Nephron (organoid): ENCODE measurements at regions not wholly inside any gene's neighbourhood (a gene's known extent, or its start where the extent isn't known, plus 50 kb on each side); places are given as distances from the start of the nearest gene placed in this dataset.

Source experiments
- H3K27ac Mint-ChIP-seq, 3 experiments: 2 replicates each; pipeline ENCODE4 v1.8.0; 2020; ENCODE audit warnings: mixed read lengths in 3 of 3, mild to moderate bottlenecking in 2 of 3, moderate library complexity in 1 of 3
- H3K27me3 Mint-ChIP-seq: 2 replicates; pipeline ENCODE4 v1.8.0; 2021; ENCODE audit warnings: low read depth, mild to moderate bottlenecking, moderate library complexity, mixed read lengths
- H3K36me3 Mint-ChIP-seq: 2 replicates; pipeline ENCODE4 v1.8.0; 2020; ENCODE audit warnings: low read depth, mixed read lengths
- H3K4me1 Mint-ChIP-seq: 2 replicates; pipeline ENCODE4 v1.8.0; 2020; ENCODE audit warnings: mixed read lengths
- H3K4me3 Mint-ChIP-seq, 3 experiments: 2 replicates each; pipeline ENCODE4 v1.8.0; 2020; ENCODE audit warnings: mild to moderate bottlenecking in 3 of 3, mixed read lengths in 3 of 3, moderate library complexity in 2 of 3
- H3K9me3 Mint-ChIP-seq: 2 replicates; pipeline ENCODE4 v1.8.0; 2020; ENCODE audit warnings: mixed read lengths
- TF ChIP-seq, protein P1 (sequence below), 3 experiments: fragments of 200-600 bp; sonication (generic); IDR thresholded peaks; one replicate each; pipeline ENCODE4 v1.5.0; 2021; ENCODE audit warnings: antibody characterized with exemption in 3 of 3; ENCODE audit not compliant: unreplicated experiment in 3 of 3

DNA sequence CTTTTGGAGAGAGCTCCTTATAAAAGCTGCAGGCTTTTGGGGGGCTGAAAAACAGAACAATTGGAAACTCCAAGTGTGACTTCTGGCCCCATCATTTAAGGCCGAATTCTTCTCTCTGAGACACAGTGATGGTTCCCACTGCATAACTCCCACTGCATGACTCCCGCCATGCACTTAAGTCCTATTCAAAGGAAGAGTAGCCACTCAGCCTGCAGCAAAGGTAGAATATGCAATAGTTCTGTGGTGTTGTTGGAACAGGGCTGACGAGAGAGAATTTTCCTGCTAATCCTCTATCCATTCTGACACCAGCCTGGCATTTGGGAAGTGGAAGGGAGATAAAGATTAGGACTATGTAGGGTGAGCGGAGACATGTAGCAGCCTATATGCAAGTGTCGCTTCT lies 185.6 kb upstream of the ZNF462 start:
- Mint-ChIP-seq H3K9me3 (peaks cover 3% of the 10 kb centered on the region), H3K4me3 (no peak overlapping the region), H3K4me1 (no peaks in the 10 kb centered on the region), H3K36me3 (no peaks in the 10 kb centered on the region), H3K27me3 (no peaks in the 10 kb centered on the region), H3K27ac (no peak overlapping the region)
- TF ChIP-seq, protein P1, sequence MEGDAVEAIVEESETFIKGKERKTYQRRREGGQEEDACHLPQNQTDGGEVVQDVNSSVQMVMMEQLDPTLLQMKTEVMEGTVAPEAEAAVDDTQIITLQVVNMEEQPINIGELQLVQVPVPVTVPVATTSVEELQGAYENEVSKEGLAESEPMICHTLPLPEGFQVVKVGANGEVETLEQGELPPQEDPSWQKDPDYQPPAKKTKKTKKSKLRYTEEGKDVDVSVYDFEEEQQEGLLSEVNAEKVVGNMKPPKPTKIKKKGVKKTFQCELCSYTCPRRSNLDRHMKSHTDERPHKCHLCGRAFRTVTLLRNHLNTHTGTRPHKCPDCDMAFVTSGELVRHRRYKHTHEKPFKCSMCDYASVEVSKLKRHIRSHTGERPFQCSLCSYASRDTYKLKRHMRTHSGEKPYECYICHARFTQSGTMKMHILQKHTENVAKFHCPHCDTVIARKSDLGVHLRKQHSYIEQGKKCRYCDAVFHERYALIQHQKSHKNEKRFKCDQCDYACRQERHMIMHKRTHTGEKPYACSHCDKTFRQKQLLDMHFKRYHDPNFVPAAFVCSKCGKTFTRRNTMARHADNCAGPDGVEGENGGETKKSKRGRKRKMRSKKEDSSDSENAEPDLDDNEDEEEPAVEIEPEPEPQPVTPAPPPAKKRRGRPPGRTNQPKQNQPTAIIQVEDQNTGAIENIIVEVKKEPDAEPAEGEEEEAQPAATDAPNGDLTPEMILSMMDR (IDR thresholded peaks at IDR 0.05; ENCODE audit: unreplicated experiment in 3 of 3), result no peak

DNA sequence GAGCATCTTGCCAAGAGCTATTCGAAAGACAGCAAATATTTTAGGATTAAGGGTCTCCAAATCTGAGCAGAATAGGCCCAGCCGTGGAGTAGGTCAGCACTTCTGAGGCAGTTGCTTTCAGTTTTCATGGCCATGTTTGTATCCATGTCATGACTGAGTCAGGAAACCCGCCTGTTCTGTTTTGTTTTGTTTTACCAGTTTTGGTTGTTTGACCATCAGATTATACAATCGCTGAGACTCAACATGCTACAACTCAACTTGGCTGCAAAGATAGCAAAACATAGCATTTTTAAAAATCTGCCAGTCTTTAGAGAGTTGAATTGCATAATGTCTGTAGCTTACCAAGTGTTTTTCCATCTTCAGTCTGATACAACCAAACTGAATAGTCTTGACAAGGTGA lies 185.1 kb upstream of the ZNF462 start:
- no peaks in the 10 kb centered on the region for H3K27me3 Mint-ChIP-seq
- no peaks in the 10 kb centered on the region for H3K36me3 Mint-ChIP-seq
- peaks cover 3% of the 10 kb centered on the region for H3K9me3 Mint-ChIP-seq
- TF ChIP-seq, protein P1 (IDR thresholded peaks at IDR 0.05; ENCODE audit: unreplicated experiment in 3 of 3), result no peak
- H3K27ac Mint-ChIP-seq, result no peak overlapping the region
- no peak overlapping the region for H3K4me3 Mint-ChIP-seq
- H3K4me1 Mint-ChIP-seq, result no peaks in the 10 kb centered on the region

DNA sequence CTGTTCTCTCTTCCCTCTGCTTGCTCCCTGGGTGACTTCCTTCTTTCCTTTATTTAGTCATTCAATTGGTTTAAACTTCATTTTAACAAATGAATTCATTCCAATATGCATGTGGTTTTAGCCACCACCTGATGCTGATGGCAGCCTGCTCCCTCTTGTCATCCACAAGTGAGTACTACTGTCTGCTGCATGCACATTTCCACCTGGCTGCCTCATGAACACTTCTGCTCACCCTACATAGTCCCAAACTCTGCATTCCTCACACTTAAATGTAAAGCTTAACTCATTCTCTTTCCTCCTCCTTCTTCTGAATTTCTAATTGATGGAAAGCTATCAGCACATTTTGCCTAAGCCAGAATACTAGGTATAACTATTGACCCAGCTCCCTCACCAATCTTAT lies 184.7 kb upstream of the ZNF462 start:
- Mint-ChIP-seq H3K4me3 (no peak overlapping the region), H3K27me3 (no peaks in the 10 kb centered on the region), H3K9me3 (peaks cover 3% of the 10 kb centered on the region), H3K4me1 (no peaks in the 10 kb centered on the region), H3K36me3 (no peaks in the 10 kb centered on the region), H3K27ac (no peak overlapping the region)
- TF ChIP-seq, protein P1 (IDR thresholded peaks at IDR 0.05; ENCODE audit: unreplicated experiment in 3 of 3), result no peak

DNA sequence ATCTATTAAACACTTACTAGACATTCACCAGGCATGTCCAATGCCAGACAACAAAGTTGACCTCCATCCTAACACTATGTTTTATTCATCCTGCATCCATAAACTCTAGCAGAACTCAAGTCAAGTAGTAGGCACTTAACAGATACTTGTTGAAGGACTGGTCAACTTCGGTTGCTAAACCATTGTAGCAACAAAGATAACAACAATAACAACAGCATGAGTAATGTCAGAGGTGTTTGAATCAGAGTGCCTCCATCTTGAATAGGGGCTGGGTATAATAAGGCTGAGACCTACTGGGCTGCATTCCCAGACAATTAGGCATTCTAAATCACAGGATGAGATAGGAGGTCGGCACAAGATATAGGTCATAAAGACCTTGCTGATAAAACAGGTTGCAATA lies 180.5 kb upstream of the ZNF462 start:
- Mint-ChIP-seq H3K4me1 (no peaks in the 10 kb centered on the region), H3K9me3 (peaks cover 3% of the 10 kb centered on the region), H3K27ac (no peak overlapping the region), H3K27me3 (no peaks in the 10 kb centered on the region), H3K4me3 (no peak overlapping the region), H3K36me3 (no peaks in the 10 kb centered on the region)
- TF ChIP-seq, protein P1 (IDR thresholded peaks at IDR 0.05; ENCODE audit: unreplicated experiment in 3 of 3), result no peak

DNA sequence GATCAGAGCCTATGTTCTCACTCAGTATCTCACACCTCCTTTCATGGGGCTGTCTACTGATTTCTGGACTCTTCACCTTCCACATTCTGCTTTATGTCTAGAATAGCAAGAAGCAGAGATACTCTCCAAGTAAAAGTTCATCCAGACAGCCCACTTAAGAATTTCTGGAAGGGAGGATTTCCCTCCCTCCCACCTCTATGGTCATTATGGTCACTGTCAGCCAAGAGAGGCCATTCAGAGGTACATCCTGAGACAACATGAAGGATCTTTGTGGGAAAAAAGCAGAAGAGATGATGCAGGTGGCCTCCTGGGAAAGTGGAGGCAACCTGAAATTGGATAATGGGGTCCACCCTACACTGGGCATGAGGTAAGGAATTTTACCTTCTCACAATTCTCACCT lies 179.5 kb upstream of the ZNF462 start:
- Mint-ChIP-seq H3K4me3 (no peak overlapping the region), H3K27ac (no peak overlapping the region), H3K4me1 (no peaks in the 10 kb centered on the region)

More for the DNA sequence above, 179.5 kb upstream of the ZNF462 start:
- Mint-ChIP-seq H3K27me3 (no peaks in the 10 kb centered on the region), H3K36me3 (no peaks in the 10 kb centered on the region), H3K9me3 (peaks cover 3% of the 10 kb centered on the region)
- TF ChIP-seq, protein P1 (IDR thresholded peaks at IDR 0.05; ENCODE audit: unreplicated experiment in 3 of 3), result no peak
